H1 (cell line): ENCODE measurements at regions not wholly inside any gene's neighbourhood (a gene's known extent, or its start where the extent isn't known, plus 50 kb on each side); places are given as distances from the start of the nearest gene placed in this dataset.

Source experiments
- CTCF ChIA-PET: fragments of 300-600 bp; sonication (Branson Sonifier 250); formaldehyde crosslinking; loops from one replicate; lab custom pipeline; 2021; ENCODE audit not compliant: partially characterized antibody; lab: Charles Lee
- POLR2A ChIA-PET: fragments of 300-600 bp; sonication (Branson Sonifier 250); formaldehyde crosslinking; loops from one replicate; lab custom pipeline; 2021; ENCODE audit warnings: inconsistent platforms; ENCODE audit not compliant: partially characterized antibody; lab: Charles Lee
- DNase-seq, 2 experiments: peaks; one replicate each; pipeline versions ENCODE4 v3.0.0 to v3.0.0-alpha.2; 2010 to 2022; ENCODE audit warnings: low spot score in 2 of 2, low read depth in 1 of 2, mixed read lengths in 1 of 2
- FAIRE-seq: peaks from 2 replicates; lab custom pipeline; 2011; peaks lifted over from hg19 to GRCh38; lab: Jason Lieb, UNC
- H2AFZ ChIP-seq: 2 replicates; pipeline ENCODE4 v1.8.1; 2012; ENCODE audit warnings: low read length, inconsistent platforms
- H2AK5ac ChIP-seq: 2 replicates; pipeline ENCODE4 v1.6.1; 2013; ENCODE audit warnings: low read depth, low read length
- H2BK120ac ChIP-seq: replicated peaks from 2 replicates; pipeline ENCODE3; 2013; ENCODE audit warnings: low read depth, low read length, inconsistent platforms
- H2BK12ac ChIP-seq: 2 replicates; pipeline ENCODE4 v1.6.1; 2013; ENCODE audit warnings: low read depth, low read length
- H2BK15ac ChIP-seq: 2 replicates; pipeline ENCODE4 v1.6.1; 2013; ENCODE audit warnings: low read length
- H2BK20ac ChIP-seq: 2 replicates; pipeline ENCODE4 v1.6.1; 2013; ENCODE audit warnings: low read length
- H2BK5ac ChIP-seq: 2 replicates; pipeline ENCODE4 v1.6.1; 2013; ENCODE audit warnings: low read depth, low read length
- H3K14ac ChIP-seq: 2 replicates; pipeline ENCODE4 v1.6.1; 2013; ENCODE audit warnings: inconsistent platforms; ENCODE audit not compliant: insufficient read length
- H3K18ac ChIP-seq: 2 replicates; pipeline ENCODE4 v1.6.1; 2013; ENCODE audit warnings: low read length; ENCODE audit errors: extremely low read depth
- H3K23ac ChIP-seq: 2 replicates; pipeline ENCODE4 v1.6.1; 2013; ENCODE audit warnings: inconsistent platforms; ENCODE audit not compliant: insufficient read length
- H3K23me2 ChIP-seq: 2 replicates; pipeline ENCODE4 v1.6.1; 2013; ENCODE audit warnings: low read depth, low read length
- H3K27ac ChIP-seq: 2 replicates; pipeline ENCODE4 v1.6.1; 2011; ENCODE audit warnings: low read depth, low read length, inconsistent platforms
- H3K27me3 ChIP-seq, 4 experiments: replicated peaks in 1 of 4; 1 replicate in 1 of 4; 2 replicates in 3 of 4; pipeline versions ENCODE4 v1.6.1 to v1.8.1; 2011 to 2013; ENCODE audit warnings: low read length in 3 of 4, mild to moderate bottlenecking in 3 of 4, inconsistent platforms in 2 of 4, mixed read lengths in 2 of 4, moderate library complexity in 1 of 4; ENCODE audit not compliant: control insufficient read depth in 3 of 4, insufficient read depth in 3 of 4; ENCODE audit errors: extremely low read depth in 1 of 4
- H3K36me3 ChIP-seq, 4 experiments: 2 replicates each; pipeline versions ENCODE4 v1.6.1 to v1.8.1; 2011 to 2013; ENCODE audit warnings: mild to moderate bottlenecking in 4 of 4, low read length in 3 of 4, moderate library complexity in 2 of 4, control low read depth in 1 of 4, inconsistent platforms in 1 of 4; ENCODE audit not compliant: insufficient read depth in 4 of 4, control insufficient read depth in 2 of 4
- H3K4ac ChIP-seq: replicated peaks from 2 replicates; pipeline ENCODE3; 2013; ENCODE audit warnings: low read length, low read depth, mixed read lengths, inconsistent platforms; ENCODE audit not compliant: insufficient read length
- H3K4me1 ChIP-seq, 4 experiments: replicated peaks in 1 of 4; 1 replicate in 1 of 4; 2 replicates in 3 of 4; pipeline versions ENCODE4 v1.6.1 to v1.8.1; 2011 to 2013; ENCODE audit warnings: low read length in 3 of 4, inconsistent platforms in 2 of 4, mixed read lengths in 1 of 4; ENCODE audit not compliant: insufficient read depth in 4 of 4, control insufficient read depth in 3 of 4
- H3K4me2 ChIP-seq, 2 experiments: 2 replicates each; pipeline versions ENCODE4 v1.6.1 to v1.8.1; 2011 to 2013; ENCODE audit warnings: low read depth in 2 of 2, low read length in 2 of 2, control low read depth in 1 of 2, inconsistent platforms in 1 of 2, mild to moderate bottlenecking in 1 of 2; ENCODE audit not compliant: insufficient read depth in 1 of 2
- H3K4me3 ChIP-seq, 4 experiments: fragments of 200-600, 300-600 bp in 1 of 4; sonication (generic), shearing (Covaris generic), sonication (Bioruptor Twin) in 1 of 4; 2 replicates each; pipeline versions ENCODE4 v1.5.1 to v1.8.1; 2011 to 2016; ENCODE audit warnings: low read length in 4 of 4, low read depth in 3 of 4, control low read depth in 2 of 4, inconsistent platforms in 2 of 4, mild to moderate bottlenecking in 2 of 4, mixed read lengths in 1 of 4, moderate library complexity in 1 of 4; ENCODE audit not compliant: insufficient read depth in 2 of 4; ENCODE audit errors: extremely low read depth in 1 of 4
- H3K56ac ChIP-seq: replicated peaks from 2 replicates; pipeline ENCODE3; 2013; ENCODE audit warnings: low read depth, mild to moderate bottlenecking, mixed read lengths, low read length, inconsistent platforms; ENCODE audit not compliant: insufficient read length
- H3K79me1 ChIP-seq: 2 replicates; pipeline ENCODE4 v1.6.1; 2013; ENCODE audit warnings: low read depth, low read length, control low read depth
- H3K79me2 ChIP-seq, 2 experiments: 2 replicates each; pipeline versions ENCODE4 v1.6.1 to v1.8.1; 2012 to 2013; ENCODE audit warnings: low read length in 2 of 2, mild to moderate bottlenecking in 2 of 2, inconsistent platforms in 1 of 2; ENCODE audit not compliant: insufficient read depth in 2 of 2, control insufficient read depth in 1 of 2
- H3K9ac ChIP-seq, 4 experiments: replicated peaks in 1 of 4; 1 replicate in 1 of 4; 2 replicates in 3 of 4; pipeline versions ENCODE4 v1.6.1 to v1.8.1; 2011 to 2013; ENCODE audit warnings: low read depth in 3 of 4, low read length in 3 of 4, control low read depth in 2 of 4, mild to moderate bottlenecking in 2 of 4, moderate library complexity in 2 of 4, inconsistent platforms in 1 of 4; ENCODE audit errors: extremely low read depth in 1 of 4
- H3K9me3 ChIP-seq, 2 experiments: 2 replicates each; pipeline versions ENCODE4 v1.6.1 to v1.8.1; 2012 to 2013; ENCODE audit warnings: mild to moderate bottlenecking in 2 of 2, moderate library complexity in 2 of 2, control low read depth in 1 of 2, inconsistent platforms in 1 of 2, low read depth in 1 of 2, low read length in 1 of 2, mixed read lengths in 1 of 2; ENCODE audit not compliant: insufficient read depth in 2 of 2
- H4K20me1 ChIP-seq, 2 experiments: replicated peaks in 1 of 2; 2 replicates each; pipeline versions ENCODE3 to v1.8.1; 2011 to 2013; ENCODE audit warnings: inconsistent platforms in 2 of 2, low read length in 2 of 2, mild to moderate bottlenecking in 1 of 2; ENCODE audit not compliant: insufficient read depth in 2 of 2, control insufficient read depth in 1 of 2
- H4K5ac ChIP-seq: 2 replicates; pipeline ENCODE4 v1.6.1; 2013; ENCODE audit warnings: low read length, low read depth, mixed read lengths, inconsistent platforms; ENCODE audit not compliant: insufficient read length
- H4K8ac ChIP-seq: 2 replicates; pipeline ENCODE4 v1.8.0; 2013; ENCODE audit warnings: mild to moderate bottlenecking, moderate library complexity, low read length, inconsistent platforms; ENCODE audit not compliant: insufficient read depth; ENCODE audit errors: extremely low read depth
- H4K91ac ChIP-seq: replicated peaks from 2 replicates; pipeline ENCODE3; 2013; ENCODE audit warnings: low read length, mixed read lengths, inconsistent platforms; ENCODE audit not compliant: insufficient read length
- GABPA ChIP-seq: IDR thresholded peaks from 2 replicates; pipeline ENCODE4 v1.6.1; 2011; ENCODE audit warnings: mild to moderate bottlenecking, low read length, moderate library complexity, borderline replicate concordance; ENCODE audit not compliant: insufficient read depth
- GTF2F1 ChIP-seq: IDR thresholded peaks from 2 replicates; pipeline ENCODE4 v1.6.1; 2012; ENCODE audit warnings: low read depth, low read length, improper control_type of control experiment, borderline replicate concordance
- WGBS, 2 experiments: shearing (Covaris generic) in 1 of 2; methylation state at CpG; one replicate each; pipeline versions ENCODE4 v1.1.6 to v1.1.7; 2013 to 2015; ENCODE audit warnings: low lambda C conversion rate in 2 of 2, mixed read lengths in 2 of 2, inconsistent platforms in 1 of 2, low coverage in 1 of 2, missing lambda C conversion rate in 1 of 2; ENCODE audit not compliant: insufficient replicate concordance in 2 of 2, insufficient coverage in 1 of 2, insufficient read length in 1 of 2; ENCODE audit errors: extremely low coverage in 1 of 2, missing lambda C conversion rate in 1 of 2; 5-methylcytosine and 5-hydroxymethylcytosine counted together

- DNase-seq (no peak), FAIRE-seq (no peak)
- no peak overlapping the region for H2AFZ ChIP-seq
- no peak overlapping the region for H2BK5ac ChIP-seq
- H3K9me3 ChIP-seq: no peaks in the 10 kb centered on the region
- no peak overlapping the region for H4K5ac ChIP-seq
- peaks cover 0 to 3% of the 10 kb centered on the region in 2 experiments for H4K20me1 ChIP-seq
- H4K8ac ChIP-seq: no peak overlapping the region
- TF ChIP-seq GTF2F1 (no peak), GABPA (no peak)
- H3K23ac ChIP-seq: no peak overlapping the region
- no peak overlapping the region for H3K56ac ChIP-seq
- POLR2A ChIA-PET: no interaction called here
- no peak overlapping the region for H3K9ac ChIP-seq
- H3K18ac ChIP-seq: no peak overlapping the region
- CTCF ChIA-PET: no interaction called here
- H3K4ac ChIP-seq: no peak overlapping the region
- no peaks in the 10 kb centered on the region for H3K79me2 ChIP-seq
- no peaks in the 10 kb centered on the region for H3K27me3 ChIP-seq
- H3K23me2 ChIP-seq: no peaks in the 10 kb centered on the region
- no peak overlapping the region for H3K27ac ChIP-seq
- no peaks in the 10 kb centered on the region for H3K36me3 ChIP-seq
- WGBS, 2 experiments: 96% methylated on average over 9 of the region's 9 CpGs; no CpG with 5 or more reads in 1 of the 2 experiments
- no peak overlapping the region for H3K4me3 ChIP-seq
- no peak overlapping the region for H2BK12ac ChIP-seq
- H3K14ac ChIP-seq: no peak overlapping the region
- H3K4me2 ChIP-seq: no peak overlapping the region
- no peak overlapping the region for H4K91ac ChIP-seq
- no peak overlapping the region for H2BK120ac ChIP-seq
- H2BK15ac ChIP-seq: no peak overlapping the region
- no peaks in the 10 kb centered on the region for H3K79me1 ChIP-seq
- H2BK20ac ChIP-seq: no peak overlapping the region
- H2AK5ac ChIP-seq: no peak overlapping the region
- peaks cover 0 to 3% (median 2%) of the 10 kb centered on the region in 4 experiments; a peak in 2 of 7 replicates for H3K4me1 ChIP-seq
Measured at GRCh38 chr10:129058664-129059155, 408.3 kb upstream of the MGMT start.
